HG03097 (cell line): ENCODE measurements at regions not wholly inside any gene's neighbourhood (a gene's known extent, or its start where the extent isn't known, plus 50 kb on each side); places are given as distances from the start of the nearest gene placed in this dataset.

Experiments
- ATAC-seq: cut with Tn5 transposase; IDR thresholded peaks from one replicate; pipeline ENCODE4 v1.9.1; 2021; ENCODE audit not compliant: unreplicated experiment, low FRiP score

DNA sequence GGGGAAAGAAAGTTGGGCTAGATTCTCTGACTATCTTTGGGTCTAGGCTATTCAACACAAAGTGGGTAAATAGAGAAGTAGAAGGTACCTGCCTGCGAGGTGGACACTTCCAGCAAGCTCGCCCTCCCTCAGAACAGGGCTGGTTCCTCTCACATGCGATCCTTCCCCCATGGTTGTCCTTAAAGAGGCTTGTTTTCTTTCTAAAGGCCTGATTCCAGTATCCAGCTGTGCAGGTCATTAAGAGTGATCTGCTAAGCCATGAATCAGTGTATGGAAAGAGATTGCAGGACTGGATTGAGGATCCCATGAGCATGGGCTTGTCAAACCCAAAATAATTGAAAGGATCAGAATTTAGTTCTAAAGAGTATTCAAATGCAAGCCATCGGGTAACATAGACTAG lies 189.0 kb downstream of the URB2 start:
- no peak for ATAC-seq

DNA sequence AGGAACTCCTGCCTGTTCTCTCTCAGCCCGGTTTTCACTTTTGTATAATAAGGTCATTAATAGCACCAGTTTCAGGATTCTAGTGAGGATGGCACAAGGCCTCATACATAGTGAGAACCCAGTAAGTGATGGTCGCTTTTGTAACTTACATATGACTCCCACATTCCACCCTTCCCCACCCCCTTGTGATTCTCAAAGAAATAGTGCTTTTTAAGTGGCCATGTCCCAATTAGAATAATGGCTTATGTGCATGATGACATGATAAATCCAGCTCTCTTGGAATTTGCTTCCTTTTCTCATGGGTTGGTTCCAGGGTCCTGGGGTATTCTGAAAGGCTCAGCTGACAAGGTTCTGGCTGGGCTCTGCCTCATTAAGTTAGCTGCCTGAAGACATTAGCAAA lies 189.9 kb downstream of the URB2 start:
- no peak for ATAC-seq

- no peak for ATAC-seq
Observed at GRCh38 chr1:229817936-229818335, 191.9 kb downstream of the URB2 start.

DNA sequence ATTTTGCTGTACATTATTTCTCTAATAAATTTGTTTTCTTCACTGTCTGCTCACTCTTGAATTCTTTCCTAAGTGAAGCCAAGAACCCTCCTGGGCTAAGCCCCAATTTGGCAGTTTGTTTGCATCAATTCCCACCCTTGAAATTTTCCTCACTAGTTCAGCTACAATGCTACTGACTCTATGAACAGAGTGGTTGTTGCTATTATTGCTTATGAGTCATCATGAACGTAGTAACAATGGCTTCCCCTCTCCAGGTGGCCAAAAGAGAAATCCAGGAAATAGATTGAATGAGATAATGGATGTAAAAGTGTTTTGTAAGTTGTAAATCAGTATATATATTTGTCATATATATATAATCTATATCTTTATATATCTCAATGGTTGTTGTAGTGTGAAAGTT lies 193.0 kb downstream of the URB2 start:
- no peak for ATAC-seq

- ATAC-seq = no peak
Observed at GRCh38 chr1:229822026-229822425, 196.0 kb downstream of the URB2 start.

DNA sequence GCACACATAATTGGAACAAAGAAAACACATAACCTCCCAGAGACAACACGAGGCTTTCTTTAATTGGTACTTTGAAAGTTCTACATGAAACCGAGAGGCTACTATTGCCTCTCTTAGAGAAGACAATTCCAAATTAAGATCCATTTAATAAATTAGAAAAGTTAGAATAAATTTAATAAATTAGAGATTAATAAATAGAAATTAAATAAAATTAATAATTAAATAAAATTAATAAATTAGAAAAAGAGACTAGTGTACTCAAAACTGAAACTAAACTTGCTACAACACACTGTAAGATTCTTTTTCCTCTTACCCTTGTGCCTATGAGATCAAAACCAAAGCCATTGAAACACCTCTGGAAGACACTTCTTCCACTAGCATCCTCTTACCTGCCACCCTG lies 199.0 kb downstream of the URB2 start:
- no peak for ATAC-seq

DNA sequence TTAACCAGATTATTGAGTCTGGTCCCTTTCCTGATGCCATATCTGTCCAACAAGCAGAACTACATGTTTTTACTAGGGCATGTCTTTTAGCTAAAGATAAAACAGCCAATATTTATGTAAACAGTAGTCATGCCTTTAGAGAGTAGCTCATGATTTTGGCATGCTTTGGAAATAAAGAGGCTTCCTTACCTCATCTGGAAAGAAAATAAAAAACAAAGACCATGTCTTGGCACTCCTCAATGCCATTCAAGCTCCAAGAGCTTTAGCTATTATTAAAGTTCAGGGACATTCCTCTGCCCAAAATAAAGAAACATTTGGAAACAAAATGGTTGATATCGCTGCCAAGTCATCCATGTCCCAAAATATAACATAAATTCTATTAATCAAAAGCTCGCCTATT lies 202.4 kb downstream of the URB2 start:
- no peak for ATAC-seq

DNA sequence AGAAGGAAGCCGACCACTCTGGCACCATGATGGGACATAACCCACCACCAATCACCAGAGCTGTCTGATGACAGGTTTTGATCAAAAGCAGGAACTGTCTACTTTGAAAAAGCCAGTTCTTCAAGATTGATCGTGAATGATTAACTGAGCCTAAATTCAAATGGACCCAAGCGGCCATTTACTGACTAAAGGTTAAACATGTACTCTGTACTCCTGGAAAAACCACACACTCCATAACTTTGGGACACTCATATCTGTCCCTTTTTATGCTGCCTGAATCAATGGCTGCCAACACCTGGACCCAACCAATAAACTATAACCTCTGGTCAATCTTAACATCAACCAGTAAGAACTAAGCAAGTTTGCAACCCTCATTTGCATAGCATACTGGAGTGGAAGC lies 206.6 kb downstream of the URB2 start:
- ATAC-seq = no peak

GRCh38 chr1:229834230-229834629 lies 208.2 kb downstream of the URB2 start:
- no peak for ATAC-seq

- no peak for ATAC-seq
Observed at GRCh38 chr1:229835226-229835625, 209.2 kb downstream of the URB2 start.

DNA sequence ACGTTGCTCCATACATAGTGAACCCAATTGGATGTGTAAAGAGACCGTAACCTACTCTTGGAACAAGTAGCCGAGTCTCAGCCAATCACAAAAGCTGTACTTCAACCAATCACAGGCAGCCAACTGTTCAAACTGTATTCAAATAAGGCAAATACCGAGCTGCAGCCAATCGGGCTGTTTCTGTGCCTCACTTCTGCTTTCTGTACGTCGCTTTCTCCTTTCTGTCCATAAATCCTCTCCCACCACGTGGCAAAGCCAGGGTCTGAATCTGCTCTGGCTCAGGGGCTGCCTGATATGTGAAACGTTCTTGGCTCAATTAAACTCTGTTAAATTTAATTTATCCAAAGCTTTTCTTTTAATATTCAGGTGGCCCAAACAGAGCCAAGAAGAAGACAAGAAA lies 210.3 kb downstream of the URB2 start:
- ATAC-seq = no peak

DNA sequence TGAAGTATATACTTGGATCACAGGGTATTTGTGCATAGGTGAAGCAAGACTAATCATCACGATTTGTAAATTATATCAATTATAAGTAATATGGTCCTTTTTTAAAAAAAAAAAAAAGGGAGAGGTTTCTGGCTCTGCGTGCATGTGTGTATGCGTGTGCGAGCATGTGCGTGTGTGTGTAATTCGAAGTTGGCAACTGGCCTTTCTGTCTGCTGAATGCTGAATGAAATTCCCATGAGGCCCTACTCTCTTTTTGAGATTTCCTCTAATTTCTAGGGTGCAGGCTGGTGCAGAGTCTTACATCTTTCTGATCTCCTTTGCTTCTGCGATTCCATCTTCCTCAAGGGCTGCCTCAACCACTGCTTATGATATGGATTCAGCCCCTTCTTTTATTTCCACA lies 212.2 kb downstream of the URB2 start:
- ATAC-seq = no peak

- no peak for ATAC-seq
Observed at GRCh38 chr1:229839800-229840199, 213.8 kb downstream of the URB2 start.

DNA sequence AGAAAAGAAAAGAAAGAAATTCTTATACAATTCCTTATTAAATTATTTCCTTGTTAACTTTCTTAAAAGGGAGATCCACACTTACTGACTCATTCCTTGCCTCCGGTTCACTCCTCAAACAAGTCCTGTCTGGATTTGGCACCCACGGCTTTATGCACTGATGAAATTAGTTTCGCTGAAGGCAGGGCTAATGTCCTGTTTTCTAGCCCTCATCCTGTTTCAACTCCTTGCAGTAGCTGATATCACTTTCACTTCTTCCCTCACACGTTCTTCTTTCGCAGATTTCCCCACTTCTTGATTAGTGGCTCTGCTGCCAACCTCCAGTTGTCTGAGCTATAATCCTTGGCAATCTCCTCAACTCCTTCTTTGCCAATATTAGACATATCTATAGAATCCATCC lies 215.2 kb downstream of the URB2 start:
- no peak for ATAC-seq

DNA sequence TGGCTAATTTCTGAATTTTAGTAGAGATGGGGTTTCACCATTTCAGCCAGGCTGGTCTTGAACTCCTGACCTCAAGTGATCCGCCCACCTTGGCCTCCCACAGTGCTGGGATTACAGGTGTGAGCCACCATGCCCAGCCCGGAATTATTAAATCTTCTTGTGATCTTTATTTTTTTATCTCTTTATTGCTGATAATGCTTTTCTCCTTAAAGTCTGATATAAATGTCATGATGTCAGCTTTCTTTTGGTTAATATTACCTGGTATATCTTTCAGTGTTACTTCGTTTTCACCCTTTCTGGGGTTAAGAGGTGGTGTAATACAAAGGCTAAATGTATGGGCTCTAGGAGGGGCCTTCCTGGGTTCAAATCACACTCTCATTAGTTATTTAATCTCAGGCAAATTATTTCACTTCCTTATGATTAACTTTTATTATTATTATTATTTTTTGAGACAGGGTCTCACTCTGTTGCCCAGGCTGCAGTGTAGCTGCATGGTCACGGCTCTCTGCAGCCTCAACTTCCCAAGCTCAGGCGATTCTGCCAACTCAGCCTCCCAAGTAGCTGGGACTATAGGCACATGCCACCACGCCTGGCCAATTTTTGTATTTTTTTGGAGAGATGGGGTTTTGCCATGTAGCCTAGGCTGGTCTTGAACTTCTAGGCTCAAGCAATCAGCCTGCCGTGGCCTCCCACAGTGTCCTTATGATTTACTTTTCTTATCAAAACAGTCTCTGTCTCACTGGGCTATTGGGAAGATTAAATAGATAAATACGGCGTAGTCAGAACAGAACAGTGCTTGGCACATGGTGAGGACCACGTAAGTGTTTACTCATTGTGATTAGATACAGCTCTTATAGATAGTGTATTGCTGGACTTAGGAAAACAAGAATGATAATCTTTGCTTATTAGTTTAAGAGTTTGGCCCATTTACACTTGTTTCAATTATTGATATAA lies 216.5 kb downstream of the URB2 start:
- no peak for ATAC-seq

DNA sequence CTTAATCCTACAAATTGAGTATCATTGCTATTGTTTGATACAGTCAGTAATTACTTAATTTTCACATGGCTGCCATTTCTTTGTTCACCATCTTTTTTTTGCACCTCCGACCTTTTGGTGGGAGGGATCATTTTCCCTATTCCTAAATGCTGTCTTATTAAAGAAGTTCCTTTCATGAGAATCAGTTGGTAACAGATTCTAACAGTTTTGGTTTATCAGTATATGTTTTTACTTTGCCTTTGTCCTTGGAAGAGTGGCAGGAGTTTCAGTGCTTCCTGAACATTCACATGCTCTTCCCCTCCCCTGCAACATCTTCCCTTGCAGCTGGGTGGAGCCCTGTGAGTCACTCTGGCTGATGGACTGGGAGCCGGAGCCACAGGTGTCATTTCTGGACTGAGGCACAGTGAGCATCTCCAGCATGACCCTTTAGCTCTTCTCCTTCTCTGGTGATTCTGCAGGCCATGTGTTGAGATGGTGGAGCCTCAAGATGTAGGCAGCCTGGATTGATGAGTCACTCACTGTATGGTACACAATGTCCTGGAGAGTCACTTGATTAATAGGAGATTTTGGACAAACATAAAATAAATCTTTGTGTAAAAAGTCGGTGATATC lies 217.7 kb downstream of the URB2 start:
- no peak for ATAC-seq

- no peak for ATAC-seq
Observed at GRCh38 chr1:229844675-229845074, 218.6 kb downstream of the URB2 start.

DNA sequence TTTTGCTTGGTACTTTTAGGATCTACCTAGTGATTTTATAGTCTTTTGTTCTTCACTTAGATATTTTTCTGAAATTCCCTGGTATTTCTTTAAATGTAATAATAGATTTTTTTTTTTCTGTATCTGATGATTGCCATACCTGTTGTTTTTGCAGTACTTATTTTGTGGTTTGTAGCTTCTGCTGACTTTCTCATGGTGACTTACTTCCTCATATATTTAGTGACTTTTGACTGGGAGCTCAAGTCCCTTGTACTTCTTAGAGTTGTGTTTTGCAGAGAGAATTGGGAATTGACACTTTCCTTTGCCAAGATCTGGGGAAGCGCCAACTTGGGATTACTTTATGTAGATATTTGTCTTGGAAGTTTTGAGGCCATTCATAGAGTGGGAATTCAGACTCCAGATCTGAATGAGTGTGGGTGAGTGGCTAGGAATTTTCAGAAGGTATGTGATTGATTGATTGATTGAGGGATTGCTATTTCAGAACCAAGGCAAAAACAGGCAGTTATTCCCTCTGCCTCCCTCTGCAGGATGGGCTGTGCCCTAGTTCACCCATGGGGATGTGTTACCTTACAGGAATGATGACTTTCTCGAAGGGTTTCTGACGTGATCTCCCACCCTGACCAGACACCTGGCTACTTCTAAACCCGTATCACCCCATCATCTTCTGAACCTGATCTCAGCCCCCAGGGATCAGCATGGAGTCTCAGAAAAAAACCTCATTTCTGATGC lies 219.5 kb downstream of the URB2 start:
- ATAC-seq = no peak

GRCh38 chr1:229846351-229846750 lies 220.3 kb downstream of the URB2 start:
- no peak for ATAC-seq

GRCh38 chr1:229848752-229849677 lies 218.0 kb upstream of the GALNT2 start:
- no peak for ATAC-seq
